HG02571 (cell line): ENCODE measurements at regions not wholly inside any gene's neighbourhood (a gene's known extent, or its start where the extent isn't known, plus 50 kb on each side); places are given as distances from the start of the nearest gene placed in this dataset.

Source experiments
- ATAC-seq: cut with Tn5 transposase; IDR thresholded peaks from one replicate; pipeline ENCODE4 v1.9.1; 2021; ENCODE audit warnings: mild to moderate bottlenecking, moderate library complexity; ENCODE audit not compliant: unreplicated experiment

DNA sequence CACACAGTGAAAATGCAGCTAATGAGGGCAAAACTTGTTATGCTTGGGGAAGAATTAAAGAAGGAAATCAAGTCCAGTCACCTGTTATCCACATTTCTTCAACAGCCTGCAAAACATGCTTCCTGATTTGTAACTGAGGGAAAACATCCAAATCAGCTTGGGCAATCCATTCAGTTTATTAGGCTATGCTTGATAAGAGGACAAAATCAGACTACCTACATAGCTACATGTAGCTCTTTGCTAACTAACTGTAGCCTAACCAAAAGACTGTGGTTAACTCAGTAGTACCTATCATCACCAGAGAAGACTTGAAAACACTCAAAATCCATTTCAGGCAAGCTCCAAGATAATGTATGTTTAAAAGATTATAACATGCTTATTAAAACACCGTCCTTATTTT, 436.4 kb downstream of the SHQ1 start:
- no peak for ATAC-seq

DNA sequence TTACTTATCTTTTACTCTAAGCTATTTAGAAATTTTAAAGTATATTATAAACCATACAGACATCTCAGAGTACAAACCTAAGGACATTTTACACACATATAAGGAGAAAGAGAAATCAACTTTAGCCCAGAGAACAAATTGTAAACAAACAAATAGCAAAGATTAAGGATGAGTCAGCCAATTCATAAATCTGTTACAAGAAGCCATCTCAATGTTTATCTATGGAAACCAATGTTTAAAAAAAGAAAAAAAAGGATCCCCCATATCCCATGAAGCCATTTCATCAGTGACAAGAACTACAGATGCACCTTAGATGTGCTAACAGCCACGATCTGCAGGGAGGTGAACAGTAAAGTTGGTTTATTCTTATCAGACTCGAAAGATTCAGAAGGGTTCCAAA, 437.1 kb downstream of the SHQ1 start:
- no peak for ATAC-seq

GRCh38 chr3:72408983-72409779, 439.1 kb downstream of the SHQ1 start:
- no peak for ATAC-seq

DNA sequence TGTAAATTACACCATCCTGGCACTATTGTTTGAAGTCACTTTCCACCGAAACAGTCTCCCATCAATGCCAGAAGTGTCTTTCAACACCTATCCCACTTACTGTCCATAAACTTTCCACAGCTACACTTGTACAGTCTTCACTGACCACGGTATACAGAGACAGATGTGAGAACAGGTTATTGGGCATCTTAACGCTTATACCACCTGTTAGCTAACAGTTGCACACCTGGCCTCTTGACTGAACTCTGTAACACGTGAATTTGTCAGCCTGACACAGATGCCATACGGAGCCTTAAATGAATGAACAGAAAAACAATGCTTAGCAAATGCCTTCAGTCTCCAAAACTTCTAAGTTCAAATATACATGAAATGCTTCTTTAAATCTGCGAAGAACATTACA, 440.5 kb downstream of the SHQ1 start:
- no peak for ATAC-seq

DNA sequence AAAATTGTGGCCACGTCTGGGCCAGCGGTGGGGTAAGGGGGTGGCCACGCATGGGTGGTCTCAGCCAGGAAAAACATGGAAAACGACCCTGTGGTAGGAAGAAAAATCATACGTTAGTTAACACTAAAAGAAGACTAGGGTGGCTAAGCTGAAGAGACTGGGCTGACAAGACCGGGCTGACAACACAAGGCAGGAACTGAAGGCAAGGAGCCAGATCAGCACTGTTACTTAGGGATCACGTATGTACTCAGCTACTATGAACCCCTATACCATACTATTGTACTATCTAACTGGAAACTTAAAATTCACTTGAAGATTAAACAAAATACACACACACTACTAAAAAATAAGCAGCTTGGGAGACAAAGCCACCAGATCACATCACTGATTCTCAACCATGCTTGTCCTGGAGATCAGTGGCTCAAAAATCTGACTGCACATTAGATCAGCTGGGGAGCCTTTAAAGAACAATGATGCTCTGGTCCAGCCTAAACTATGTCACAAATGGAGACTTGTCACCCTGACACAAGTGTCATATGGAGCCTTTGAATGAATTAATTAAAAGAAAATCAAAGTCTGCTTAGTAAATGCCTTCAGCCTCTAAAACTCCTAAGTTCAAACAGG, 442.2 kb downstream of the SHQ1 start:
- ATAC-seq: no peak

DNA sequence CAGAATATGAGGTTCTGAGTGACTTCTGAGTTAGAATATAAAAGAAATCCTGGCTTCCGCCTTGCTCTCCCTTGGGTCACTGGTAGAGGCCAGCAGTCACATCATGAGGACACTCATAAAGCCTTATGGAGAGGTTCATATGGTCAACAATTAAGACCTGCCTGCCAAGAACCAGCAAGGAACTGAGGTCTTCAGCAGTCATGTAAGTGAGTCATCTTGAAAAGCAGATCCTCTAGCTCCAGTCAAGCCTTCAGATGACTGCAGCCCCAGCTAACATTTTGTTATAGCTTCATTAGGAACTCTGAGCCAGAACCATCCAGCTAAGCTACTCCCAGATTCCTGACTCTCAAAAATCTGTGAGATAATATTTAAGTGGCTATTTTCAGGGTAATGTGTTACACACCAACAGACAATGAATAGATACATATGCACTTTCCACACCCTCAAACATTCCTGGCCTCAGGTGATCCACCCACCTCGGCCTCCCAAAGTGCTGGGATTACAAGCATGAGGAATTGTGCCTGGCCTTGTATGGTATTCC, 447.2 kb downstream of the SHQ1 start:
- ATAC-seq: no peak

DNA sequence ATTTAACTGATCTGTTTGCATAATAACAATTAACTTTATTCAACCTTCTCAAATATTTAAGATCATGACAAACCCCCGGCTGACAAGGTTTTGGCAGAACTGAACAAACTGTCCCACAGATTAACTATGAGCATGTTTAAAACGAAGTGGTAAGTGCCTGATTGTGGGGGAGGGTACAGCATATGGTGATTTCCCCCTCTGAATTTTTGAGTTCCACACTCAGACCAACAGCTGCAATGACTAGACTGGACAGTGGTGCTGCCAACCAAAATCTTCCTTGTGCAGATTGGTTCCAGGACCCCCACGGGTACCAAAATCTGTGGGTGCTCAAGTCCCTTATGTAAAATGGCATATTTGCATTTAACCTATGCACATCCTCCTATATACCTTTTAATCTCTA, 449.5 kb downstream of the SHQ1 start:
- ATAC-seq: no peak

DNA sequence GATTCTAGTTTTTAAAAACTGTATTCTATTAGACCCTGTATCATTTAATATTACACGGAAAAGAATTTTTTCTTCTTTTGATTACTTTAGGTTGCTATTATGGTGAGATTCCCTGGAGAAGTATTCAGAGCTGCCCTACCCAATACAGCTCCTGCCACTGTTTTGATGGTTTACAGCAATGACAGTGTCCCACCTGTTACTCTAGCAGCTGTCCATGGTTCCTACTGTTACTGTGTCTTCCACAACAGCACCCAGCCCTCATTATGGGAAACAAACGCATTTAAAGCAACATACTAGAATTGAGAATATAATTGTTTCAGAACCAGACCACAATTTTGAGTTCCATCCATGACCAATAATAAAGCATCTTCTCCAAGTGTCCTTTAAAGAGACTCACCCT, 450.7 kb downstream of the SHQ1 start:
- no peak for ATAC-seq

- ATAC-seq: no peak
Observed at GRCh38 chr3:72396899-72397298, 451.3 kb downstream of the SHQ1 start.

GRCh38 chr3:72395776-72396311, 452.4 kb downstream of the SHQ1 start:
- ATAC-seq: no peak

- ATAC-seq: no peak
Observed at GRCh38 chr3:72393455-72393854, 454.8 kb downstream of the SHQ1 start.

DNA sequence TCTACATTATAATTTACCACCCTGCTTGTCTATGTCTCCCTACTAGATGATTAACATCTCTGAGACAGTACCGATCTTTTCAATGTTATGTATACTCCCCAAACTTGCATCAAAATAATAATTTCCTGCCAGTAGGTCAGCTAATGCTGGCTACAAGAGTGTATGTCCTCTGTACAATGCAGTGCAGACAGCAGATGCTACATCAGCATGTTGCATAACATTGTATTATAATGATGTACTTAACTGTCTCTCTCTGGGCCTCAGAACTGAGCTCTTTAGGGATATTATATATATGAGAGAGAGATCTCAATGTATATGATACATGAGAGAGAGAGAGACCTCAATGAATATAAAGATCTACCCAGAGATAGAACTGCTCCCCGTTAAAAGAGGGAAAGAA, 456.6 kb downstream of the SHQ1 start:
- no peak for ATAC-seq

DNA sequence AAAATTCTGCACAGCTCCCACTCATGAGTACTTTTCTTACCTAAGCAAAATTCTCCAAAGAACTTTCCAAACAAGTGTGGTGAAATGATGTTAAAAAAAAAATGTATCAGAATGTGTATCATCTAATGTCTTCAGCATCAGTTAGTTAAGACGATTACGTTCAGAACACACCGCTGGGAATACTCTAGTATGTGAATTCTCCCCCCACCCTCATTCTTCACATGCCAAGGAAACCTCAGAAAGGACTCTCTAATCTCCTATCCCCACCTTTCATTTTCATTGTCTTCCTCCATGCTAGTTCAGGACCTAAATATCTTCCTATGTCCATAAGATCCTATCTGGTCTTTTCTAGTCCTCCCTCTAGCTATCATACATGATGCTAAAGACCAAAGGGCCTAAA, 457.4 kb downstream of the SHQ1 start:
- ATAC-seq: no peak

- no peak for ATAC-seq
Observed at GRCh38 chr3:72388644-72389043, 459.6 kb downstream of the SHQ1 start.

DNA sequence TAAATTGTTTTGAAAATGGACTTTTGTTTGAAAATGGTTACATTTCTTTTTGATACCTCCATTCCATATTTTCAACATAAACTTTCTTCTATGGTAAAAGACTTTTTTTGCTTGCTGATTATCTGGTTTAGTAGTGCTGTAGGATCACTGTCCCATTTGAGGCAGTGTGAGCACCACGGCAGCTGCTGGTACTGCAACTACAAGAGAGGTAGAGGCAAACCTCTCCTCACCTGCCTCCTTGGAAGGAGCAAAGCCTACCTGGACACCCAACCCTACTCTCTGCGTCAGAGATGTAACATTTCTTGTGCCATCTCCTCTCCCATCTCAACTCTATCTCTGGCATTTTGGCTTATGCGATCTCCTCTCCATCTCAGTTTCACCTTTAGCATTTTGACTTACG, 460.1 kb downstream of the SHQ1 start:
- ATAC-seq: no peak

DNA sequence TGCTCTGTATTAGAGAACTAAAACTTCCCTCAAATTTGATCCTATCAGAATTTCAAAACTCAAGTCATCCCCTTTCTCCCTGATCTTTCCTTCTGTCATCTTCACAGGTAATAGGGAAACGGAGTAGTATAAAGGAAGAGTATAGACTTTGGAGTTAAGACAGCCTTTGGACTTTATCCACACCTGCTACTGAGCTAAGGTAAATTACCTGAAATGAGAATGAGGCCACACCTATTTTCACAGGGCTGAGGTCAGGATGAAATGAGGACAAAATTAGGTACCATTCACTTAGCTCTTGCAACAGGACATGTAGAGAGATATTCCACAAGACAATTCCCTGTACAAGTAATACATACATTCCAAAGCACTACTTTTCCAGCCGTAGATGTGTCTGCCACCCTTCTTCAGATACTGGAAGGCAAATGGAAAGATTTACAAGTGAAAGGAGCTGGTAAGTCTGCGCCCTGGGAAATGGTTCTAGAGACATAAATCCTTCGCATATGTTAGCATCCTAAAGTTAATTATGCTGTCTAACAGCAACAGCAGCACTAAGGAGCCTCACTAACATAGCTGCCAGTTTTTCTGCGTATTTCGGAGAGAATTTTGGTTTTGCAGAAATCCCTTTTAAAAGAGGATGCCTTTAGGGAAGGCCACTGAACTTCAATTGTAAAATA, 461.8 kb downstream of the SHQ1 start:
- no peak for ATAC-seq

DNA sequence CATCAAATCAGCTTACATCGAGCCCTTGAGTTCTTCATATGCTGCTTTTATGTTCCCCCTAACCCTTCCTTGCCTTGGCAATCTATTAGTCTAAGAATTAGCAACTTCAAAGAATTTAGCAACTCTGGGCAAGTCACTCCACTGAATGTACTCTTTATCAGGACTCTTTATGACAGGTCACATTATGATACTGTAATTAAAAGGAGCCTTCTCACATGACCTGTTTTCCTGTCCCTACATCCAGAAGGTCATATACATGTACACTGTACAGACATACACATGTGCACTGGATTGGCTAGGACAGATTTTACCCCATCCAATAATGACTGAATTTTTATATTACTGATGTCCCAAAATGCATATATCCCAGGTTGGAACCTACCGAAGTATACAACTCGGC, 463.1 kb downstream of the SHQ1 start:
- no peak for ATAC-seq

- ATAC-seq: no peak
Observed at GRCh38 chr3:72384602-72385001, 463.6 kb downstream of the SHQ1 start.

DNA sequence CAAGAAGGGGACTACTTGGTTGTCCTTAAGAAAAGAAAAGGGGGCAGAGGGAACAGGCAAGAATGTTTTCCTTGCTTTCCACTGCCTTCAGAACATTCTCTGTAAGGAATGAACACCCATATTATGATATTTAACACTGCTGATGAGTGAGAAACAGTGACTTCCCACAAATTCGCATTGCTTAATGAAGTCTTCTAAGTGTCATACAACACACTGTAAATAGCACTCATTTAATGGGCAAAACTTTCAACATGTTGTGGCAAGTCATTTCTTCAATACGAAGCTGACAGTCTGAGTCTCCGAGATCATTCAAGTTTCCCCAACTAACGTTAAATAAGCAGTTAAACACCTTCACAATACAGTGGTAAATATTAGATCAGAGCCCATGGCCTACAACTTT, 464.4 kb downstream of the SHQ1 start:
- no peak for ATAC-seq

- ATAC-seq: no peak
Observed at GRCh38 chr3:72383230-72383629, 465.0 kb downstream of the SHQ1 start.

GRCh38 chr3:72382460-72382859, 465.8 kb downstream of the SHQ1 start:
- no peak for ATAC-seq

DNA sequence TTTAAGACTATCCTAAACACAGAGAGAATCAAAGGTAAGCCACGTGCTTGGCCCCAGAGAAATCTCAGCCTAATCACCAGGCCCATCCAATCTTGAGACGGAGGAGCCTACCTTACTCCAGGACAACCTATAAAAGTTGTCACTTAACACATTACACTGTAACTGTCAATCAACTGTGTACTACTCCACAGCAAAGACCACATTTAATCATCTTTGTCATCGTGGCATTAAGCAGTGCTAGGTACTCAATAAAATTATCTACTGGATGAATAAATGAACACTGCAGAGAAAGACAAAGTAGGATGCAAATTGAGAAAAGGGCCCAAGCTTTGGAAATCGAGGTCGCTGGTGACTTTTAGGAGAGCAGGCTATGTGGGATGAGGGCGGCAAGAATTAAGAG, 466.7 kb downstream of the SHQ1 start:
- no peak for ATAC-seq
